ENCODE measurements at regions not wholly inside any gene's neighbourhood (a gene's known extent, or its start where the extent isn't known, plus 50 kb on each side); places are given as distances from the start of the nearest gene placed in this dataset.
A peak's percentile ranks its signal among the peaks of the same experiment; 100 is the strongest.
"Not testable (repeated sequence)": the region's sequence is repeated elsewhere in the genome, so short reads cannot be mapped to it uniquely, and the experiment has no call there.

- DNase-seq: no peak
These were observed 169.0 kb upstream of the TSC22D2 start for GRCh38 chr3:150238995-150239619.

- no peak for DNase-seq
These were observed 169.9 kb upstream of the TSC22D2 start for GRCh38 chr3:150238048-150238802.

- DNase-seq: no peak
These were observed 170.6 kb upstream of the TSC22D2 start for GRCh38 chr3:150237490-150237889.

- DNase-seq: no peak
These were observed 171.6 kb upstream of the TSC22D2 start for GRCh38 chr3:150236316-150237082.

GRCh38 chr3:150235799-150236198, 172.3 kb upstream of the TSC22D2 start:
- no peak for DNase-seq

- peak; percentile 58 for DNase-seq
These were observed 175.1 kb upstream of the TSC22D2 start for GRCh38 chr3:150232992-150233451.

GRCh38 chr3:150230037-150230436, 178.1 kb upstream of the TSC22D2 start:
- DNase-seq: no peak

GRCh38 chr3:150228626-150229025, 179.5 kb upstream of the TSC22D2 start:
- not testable (repeated sequence) for DNase-seq

- peak; percentile 66 for DNase-seq
These were observed 180.3 kb upstream of the TSC22D2 start for GRCh38 chr3:150227839-150228238.

GRCh38 chr3:150225986-150226385, 182.1 kb upstream of the TSC22D2 start:
- no peak for DNase-seq

- DNase-seq: no peak
These were observed 184.5 kb upstream of the TSC22D2 start for GRCh38 chr3:150223558-150223957.

- DNase-seq: no peak
These were observed 185.2 kb upstream of the TSC22D2 start for GRCh38 chr3:150222691-150223489.

GRCh38 chr3:150221904-150222523, 186.1 kb upstream of the TSC22D2 start:
- no peak for DNase-seq

GRCh38 chr3:150220799-150221198, 187.3 kb upstream of the TSC22D2 start:
- peak; percentile 58 for DNase-seq

GRCh38 chr3:150220041-150220440, 188.1 kb upstream of the TSC22D2 start:
- no peak for DNase-seq

- DNase-seq: no peak
These were observed 189.3 kb upstream of the TSC22D2 start for GRCh38 chr3:150218841-150219240.

- DNase-seq: no peak
These were observed 189.9 kb upstream of the TSC22D2 start for GRCh38 chr3:150218236-150218635.

- no peak for DNase-seq
These were observed 190.4 kb upstream of the TSC22D2 start for GRCh38 chr3:150217691-150218090.

GRCh38 chr3:150216866-150217600, 191.1 kb upstream of the TSC22D2 start:
- no peak for DNase-seq

- peak; percentile 72 for DNase-seq
These were observed 191.9 kb upstream of the TSC22D2 start for GRCh38 chr3:150216041-150216811.

- DNase-seq: no peak
These were observed 192.5 kb upstream of the TSC22D2 start for GRCh38 chr3:150215616-150216015.

All from right forelimb (tissue), 1 donor.